A673 (cell line): ENCODE measurements at regions not wholly inside any gene's neighbourhood (a gene's known extent, or its start where the extent isn't known, plus 50 kb on each side); places are given as distances from the start of the nearest gene placed in this dataset.
"Not testable (repeated sequence)": the region's sequence is repeated elsewhere in the genome, so short reads cannot be mapped to it uniquely, and the experiment has no call there.

Experiments
- BruUV-seq: library from RNA; stranded (reverse); fragments of 400-500 nt; replicated peaks from 2 replicates; lab custom pipeline; 2021; lab: Mats Ljungman, UMichigan
- CTCF ChIA-PET: fragments of 300-600 bp; sonication (Branson Sonifier 250); formaldehyde crosslinking; loops from one replicate; lab custom pipeline; 2022; ENCODE audit warnings: antibody characterized with exemption; lab: Charles Lee
- POLR2A ChIA-PET: fragments of 300-600 bp; sonication (Branson Sonifier 250); formaldehyde crosslinking; loops from one replicate; lab custom pipeline; 2022; ENCODE audit warnings: antibody characterized with exemption; ENCODE audit not compliant: low non-redundant PET; lab: Charles Lee
- DNase-seq: peaks from one replicate; pipeline ENCODE4 v3.0.0-alpha.2; 2015; ENCODE audit warnings: low spot score
- H3K27ac ChIP-seq: fragments of 200-600 bp; sonication (generic); 2 replicates; pipeline ENCODE4 v1.5.1; 2016; ENCODE audit warnings: mixed run types, low read depth, mild to moderate bottlenecking, mixed read lengths, antibody characterized with exemption, low read length; ENCODE audit not compliant: poor library complexity, severe bottlenecking
- H3K27me3 ChIP-seq: fragments of 200-600 bp; sonication (generic); replicated peaks from 2 replicates; pipeline ENCODE4 v1.6.1; 2017; ENCODE audit warnings: mixed run types, low read depth, mild to moderate bottlenecking, mixed read lengths, antibody characterized with exemption, low read length; ENCODE audit not compliant: insufficient read depth, poor library complexity
- H3K36me3 ChIP-seq: fragments of 200-600 bp; sonication (generic); 2 replicates; pipeline ENCODE4 v1.6.1; 2016; ENCODE audit warnings: mixed run types, mild to moderate bottlenecking, mixed read lengths, antibody characterized with exemption, low read length; ENCODE audit not compliant: insufficient read depth, poor library complexity, severe bottlenecking
- H3K4me1 ChIP-seq: fragments of 200-600 bp; sonication (generic); 2 replicates; pipeline ENCODE4 v1.6.1; 2017; ENCODE audit warnings: mixed run types, mild to moderate bottlenecking, mixed read lengths, antibody characterized with exemption, low read length; ENCODE audit not compliant: insufficient read depth, poor library complexity, severe bottlenecking
- H3K4me3 ChIP-seq: fragments of 200-600 bp; sonication (generic); 2 replicates; pipeline ENCODE4 v1.5.1; 2016; ENCODE audit warnings: low read depth, mixed run types, mild to moderate bottlenecking, mixed read lengths, low read length; ENCODE audit not compliant: poor library complexity, severe bottlenecking
- H3K9me3 ChIP-seq: fragments of 200-600 bp; sonication (generic); 2 replicates; pipeline ENCODE4 v1.6.1; 2016; ENCODE audit warnings: mixed run types, low read depth, mild to moderate bottlenecking, mixed read lengths, antibody characterized with exemption, low read length; ENCODE audit not compliant: poor library complexity, severe bottlenecking
- EZH2 ChIP-seq: fragments of 200-600 bp; sonication (generic); IDR thresholded peaks from 2 replicates; pipeline ENCODE4 v1.6.1; 2017; ENCODE audit warnings: borderline replicate concordance, low read depth, mild to moderate bottlenecking, mixed read lengths, antibody characterized with exemption, low read length; ENCODE audit not compliant: poor library complexity, severe bottlenecking
- intact Hi-C: fragments of 100-400 bp; cut with micrococcal nuclease; formaldehyde crosslinking; loops from one replicate; pipeline ENCODE4 v1.10.0; 2022; ENCODE audit not compliant: unreplicated experiment
- TF ChIP-seq, protein P1 (sequence below): fragments of 300-800, 200-600 bp; sonication (generic); conservative IDR thresholded peaks from 2 replicates; pipeline ENCODE4 v1.5.1; 2017; ENCODE audit warnings: low read depth, mild to moderate bottlenecking, antibody characterized with exemption, low read length, moderate library complexity, mixed read lengths

DNA sequence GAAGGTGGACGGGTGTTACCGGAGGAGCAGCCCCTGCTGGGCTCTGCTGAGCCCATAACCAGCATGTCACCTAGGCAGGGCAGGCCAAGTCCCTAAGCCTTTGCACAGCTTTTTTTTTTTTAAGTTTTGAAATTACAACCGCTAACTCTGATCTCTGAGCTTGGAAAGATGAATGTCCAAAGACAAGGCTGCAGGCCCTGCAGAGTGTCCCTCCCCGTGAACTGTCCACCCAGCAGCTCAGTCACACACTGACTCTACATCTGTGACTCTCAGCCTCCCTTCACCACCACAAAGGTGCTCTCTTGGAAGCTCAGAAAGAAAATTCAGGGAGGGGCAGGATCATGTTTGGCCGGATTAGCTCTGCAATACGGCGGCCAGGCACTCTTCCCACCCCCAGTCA lies 119.0 kb upstream of the PPP1R26 start:
- ChIA-PET CTCF (no interaction called here), POLR2A (no interaction called here)
- DNase-seq: no peak
- H3K27ac ChIP-seq: no peak overlapping the region
- intact Hi-C loops: no loop called here
- no peaks in the 10 kb centered on the region for H3K9me3 ChIP-seq
- H3K4me1 ChIP-seq: no peaks in the 10 kb centered on the region
- no peaks in the 10 kb centered on the region for H3K27me3 ChIP-seq
- no peak overlapping the region for H3K4me3 ChIP-seq
- TF ChIP-seq, protein P1, sequence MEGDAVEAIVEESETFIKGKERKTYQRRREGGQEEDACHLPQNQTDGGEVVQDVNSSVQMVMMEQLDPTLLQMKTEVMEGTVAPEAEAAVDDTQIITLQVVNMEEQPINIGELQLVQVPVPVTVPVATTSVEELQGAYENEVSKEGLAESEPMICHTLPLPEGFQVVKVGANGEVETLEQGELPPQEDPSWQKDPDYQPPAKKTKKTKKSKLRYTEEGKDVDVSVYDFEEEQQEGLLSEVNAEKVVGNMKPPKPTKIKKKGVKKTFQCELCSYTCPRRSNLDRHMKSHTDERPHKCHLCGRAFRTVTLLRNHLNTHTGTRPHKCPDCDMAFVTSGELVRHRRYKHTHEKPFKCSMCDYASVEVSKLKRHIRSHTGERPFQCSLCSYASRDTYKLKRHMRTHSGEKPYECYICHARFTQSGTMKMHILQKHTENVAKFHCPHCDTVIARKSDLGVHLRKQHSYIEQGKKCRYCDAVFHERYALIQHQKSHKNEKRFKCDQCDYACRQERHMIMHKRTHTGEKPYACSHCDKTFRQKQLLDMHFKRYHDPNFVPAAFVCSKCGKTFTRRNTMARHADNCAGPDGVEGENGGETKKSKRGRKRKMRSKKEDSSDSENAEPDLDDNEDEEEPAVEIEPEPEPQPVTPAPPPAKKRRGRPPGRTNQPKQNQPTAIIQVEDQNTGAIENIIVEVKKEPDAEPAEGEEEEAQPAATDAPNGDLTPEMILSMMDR: no peak
- TF ChIP-seq EZH2: no peak
- no peaks in the 10 kb centered on the region for H3K36me3 ChIP-seq
- no TSS peak for BruUV-seq

DNA sequence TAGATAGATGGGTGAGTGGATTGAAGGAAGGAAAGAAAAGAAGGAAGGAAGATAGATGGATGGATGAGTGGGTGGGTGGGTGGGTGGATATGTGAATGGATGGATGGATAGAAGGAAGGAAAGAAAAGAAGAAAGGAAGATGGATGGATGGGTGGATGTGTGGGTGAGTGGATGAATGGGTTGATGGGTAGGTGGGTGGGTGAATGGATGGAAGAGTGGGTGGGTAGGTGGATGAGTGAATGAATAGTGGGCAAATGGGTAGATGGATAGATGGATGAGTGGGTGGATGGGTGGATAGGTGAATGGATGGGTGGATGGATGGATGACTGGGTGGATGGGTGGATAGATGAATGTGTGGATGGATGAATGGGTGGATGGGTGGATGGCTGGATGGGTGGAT lies 117.9 kb upstream of the PPP1R26 start:
- H3K36me3 ChIP-seq, BruUV-seq, intact Hi-C loops, H3K27ac ChIP-seq, H3K9me3 ChIP-seq, H3K4me3 ChIP-seq, CTCF ChIA-PET, DNase-seq, H3K4me1 ChIP-seq, H3K27me3 ChIP-seq, POLR2A ChIA-PET: not testable (repeated sequence)

DNA sequence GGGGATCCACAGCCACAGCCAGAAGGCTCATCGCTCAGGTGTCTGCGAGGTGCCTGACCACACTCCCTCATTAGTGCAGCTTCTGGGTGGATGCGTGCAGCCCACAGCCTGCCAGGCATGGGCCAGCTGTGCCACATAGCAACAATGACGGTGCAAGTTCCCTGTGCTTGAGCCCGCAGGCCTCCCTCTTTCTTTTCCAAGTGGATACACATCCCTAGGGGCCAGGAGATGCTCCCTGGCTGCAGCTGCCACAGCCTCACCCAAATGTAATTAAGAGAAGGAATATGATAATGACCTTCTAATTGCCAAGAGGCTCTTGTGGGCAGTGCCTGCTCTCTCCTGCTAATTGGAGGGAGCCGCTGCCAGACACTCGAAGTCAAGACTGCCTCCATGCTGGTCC lies 116.0 kb upstream of the PPP1R26 start:
- CTCF ChIA-PET: no interaction called here
- TF ChIP-seq EZH2: no peak
- TF ChIP-seq, protein P1: no peak
- DNase-seq: no peak
- H3K4me1 ChIP-seq: no peaks in the 10 kb centered on the region
- no peaks in the 10 kb centered on the region for H3K9me3 ChIP-seq
- no peaks in the 10 kb centered on the region for H3K36me3 ChIP-seq
- no peak overlapping the region for H3K4me3 ChIP-seq
- H3K27ac ChIP-seq: no peak overlapping the region
- no TSS peak for BruUV-seq
- H3K27me3 ChIP-seq: no peaks in the 10 kb centered on the region
- intact Hi-C loops: no loop called here
- POLR2A ChIA-PET: no interaction called here

DNA sequence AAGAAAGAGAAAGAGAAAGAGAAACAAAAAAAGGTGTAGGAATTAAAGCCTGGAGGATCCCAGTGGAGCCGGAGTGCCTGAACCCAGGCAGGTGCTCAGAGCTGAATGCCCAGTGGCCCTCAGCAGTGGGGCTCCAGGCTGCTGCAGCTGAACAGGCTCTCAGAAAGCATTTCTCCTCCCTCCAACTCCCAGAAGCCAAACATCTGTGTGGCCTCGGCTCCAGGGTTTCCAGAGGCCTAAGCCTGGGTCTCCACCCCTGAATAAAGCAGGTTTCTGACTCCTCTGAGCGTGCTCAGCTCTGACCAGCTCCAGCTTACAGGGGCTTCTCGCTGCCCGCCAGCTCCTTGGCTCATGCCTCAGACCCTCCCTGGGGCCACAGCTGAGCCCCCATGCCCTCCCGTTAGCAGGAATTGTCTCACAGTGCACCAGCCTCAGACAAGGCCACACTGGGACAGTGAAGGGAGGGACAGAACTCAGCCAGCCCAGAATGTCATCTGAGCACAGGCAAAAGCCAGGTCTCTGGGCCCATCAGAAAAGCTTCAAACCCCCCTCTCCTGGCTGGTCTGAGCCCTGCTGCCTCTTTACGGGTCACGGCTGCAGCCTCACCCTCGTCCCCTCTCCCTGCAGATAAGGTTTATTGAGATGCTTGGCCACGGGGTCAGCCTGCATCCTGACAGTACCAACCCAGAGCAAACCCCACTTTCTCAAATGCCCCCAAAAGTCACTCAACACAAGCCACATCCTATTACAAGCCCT lies 114.4 kb upstream of the PPP1R26 start:
- intact Hi-C loops: no loop called here
- Histone ChIP-seq H3K9me3 (no peaks in the 10 kb centered on the region), H3K4me3 (no peak overlapping the region), H3K4me1 (no peaks in the 10 kb centered on the region), H3K36me3 (no peaks in the 10 kb centered on the region), H3K27me3 (no peaks in the 10 kb centered on the region), H3K27ac (no peak overlapping the region)
- BruUV-seq: no TSS peak
- DNase-seq: no peak
- TF ChIP-seq, protein P1: no peak
- TF ChIP-seq EZH2: no peak
- CTCF ChIA-PET: no interaction called here
- POLR2A ChIA-PET: no interaction called here
